K562 (cell line): ENCODE measurements at regions not wholly inside any gene's neighbourhood (a gene's known extent, or its start where the extent isn't known, plus 50 kb on each side); places are given as distances from the start of the nearest gene placed in this dataset.

Experiments
- ATF3 ChIP-seq, 2 experiments: fragments of 450-650 bp in 1 of 2; sonication (generic) in 1 of 2; formaldehyde crosslinking in 1 of 2; IDR thresholded peaks in 1 of 2; conservative IDR thresholded peaks in 1 of 2; 2 replicates each; pipeline versions ENCODE4 v1.6.1 to v1.8.1; 2016 to 2023; ENCODE audit warnings: mild to moderate bottlenecking in 2 of 2, moderate library complexity in 2 of 2, inconsistent platforms in 1 of 2, missing genetic modification reagents in 1 of 2
- CTCF ChIP-seq, 3 experiments: IDR thresholded peaks in 2 of 3; conservative IDR thresholded peaks in 1 of 3; 2 replicates each; pipeline ENCODE4 v1.5.1; 2011 to 2012; ENCODE audit warnings: low read length in 3 of 3, mild to moderate bottlenecking in 3 of 3, control low read depth in 2 of 3, improper control_type of control experiment in 1 of 3, inconsistent platforms in 1 of 3, low read depth in 1 of 3, mixed read lengths in 1 of 3, moderate library complexity in 1 of 3; ENCODE audit not compliant: insufficient read depth in 2 of 3
- EZH2 ChIP-seq: IDR thresholded peaks from 2 replicates; pipeline ENCODE4 v1.6.1; 2012; ENCODE audit warnings: low read depth, mild to moderate bottlenecking, inconsistent platforms, low read length, borderline replicate concordance
- FIP1L1 ChIP-seq: fragments of 200-400 bp; formaldehyde crosslinking; IDR thresholded peaks from 2 replicates; pipeline ENCODE4 v1.6.1; 2018; ENCODE audit warnings: mild to moderate bottlenecking, low read depth, low read length; ENCODE audit not compliant: poor library complexity, severe bottlenecking
- GABPB2 ChIP-seq: fragments of 250-450 bp; sonication (Bioruptor Pico); conservative IDR thresholded peaks from 2 replicates; pipeline ENCODE4 v1.5.1; 2021; ENCODE audit warnings: mild to moderate bottlenecking
- NONO ChIP-seq, 2 experiments: fragments of 200-400 bp in 1 of 2; fragments of 450-650 bp in 1 of 2; formaldehyde crosslinking in 1 of 2; IDR thresholded peaks; 2 replicates each; pipeline ENCODE4 v1.6.1; 2017; ENCODE audit warnings: low read depth in 2 of 2, mild to moderate bottlenecking in 2 of 2, moderate library complexity in 2 of 2, low read length in 1 of 2
- POLR2AphosphoS5 ChIP-seq: IDR thresholded peaks from 2 replicates; pipeline ENCODE4 v1.6.1; 2011; ENCODE audit warnings: mild to moderate bottlenecking, low read depth, low read length, moderate library complexity; ENCODE audit not compliant: control insufficient read depth, insufficient read depth
- ZBTB8A ChIP-seq: fragments of 450-650 bp; IDR thresholded peaks from 2 replicates; pipeline ENCODE4 v1.6.1; 2018; ENCODE audit warnings: mild to moderate bottlenecking, moderate library complexity; ENCODE audit not compliant: partially characterized antibody
- ZNF586 ChIP-seq: fragments of 450-650 bp; formaldehyde crosslinking; conservative IDR thresholded peaks from 2 replicates; pipeline ENCODE4 v1.4.0; 2020; ENCODE audit warnings: mild to moderate bottlenecking, moderate library complexity

- no peak for TF ChIP-seq NONO (IDR thresholded peaks at IDR 0.05; ENCODE audit: low read depth in 2 of 2, low read length in 1 of 2)
- TF ChIP-seq POLR2AphosphoS5 = no peak
- TF ChIP-seq CTCF (IDR thresholded peaks at IDR 0.05 in 2 of 3, conservative IDR thresholded peaks at IDR 0.05 in 1 of 3; ENCODE audit: insufficient read depth in 2 of 3, low read depth in 1 of 3, low read length in 3 of 3) = no peak
- no peak for TF ChIP-seq FIP1L1
- no peak for TF ChIP-seq ZBTB8A
- TF ChIP-seq EZH2 = no peak
- no peak for TF ChIP-seq GABPB2 (CRISPR knock-in tag)
- no peak for TF ChIP-seq ZNF586
- no peak for TF ChIP-seq ATF3 (IDR thresholded peaks at IDR 0.05)
- TF ChIP-seq ATF3 (CRISPR knock-in tag; conservative IDR thresholded peaks at IDR 0.05) = no peak
Observed at GRCh38 chr2:22403748-22404147, 981.2 kb upstream of the KLHL29 start.
